ENCODE measurements at regions not wholly inside any gene's neighbourhood (a gene's known extent, or its start where the extent isn't known, plus 50 kb on each side); places are given as distances from the start of the nearest gene placed in this dataset.

DNA sequence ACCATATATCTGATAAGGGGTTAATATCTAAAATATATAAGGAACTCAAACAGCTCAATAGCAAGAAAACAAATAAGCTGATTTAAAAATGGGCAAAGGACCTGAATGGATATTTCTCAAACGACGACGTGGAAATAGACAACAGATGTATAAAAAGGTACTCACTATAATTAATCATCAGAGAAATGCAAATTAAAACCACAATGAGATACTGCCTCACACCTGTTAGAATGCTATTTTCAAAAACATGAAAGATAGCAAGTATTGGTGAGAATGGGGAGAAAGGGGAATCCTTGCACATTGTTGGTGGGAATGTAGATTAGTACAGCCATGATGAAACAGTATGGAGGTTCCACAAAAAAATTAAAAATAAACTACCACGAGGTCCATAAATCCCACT, 163.2 kb downstream of the DKK1 start:
- no CpG with 5 or more reads among the region's 4 CpGs for WGBS (ENCODE audit: insufficient coverage)
- no peaks in the 10 kb centered on the region for H3K27me3 ChIP-seq (ENCODE audit: control insufficient read depth, insufficient read depth, low read length)

DNA sequence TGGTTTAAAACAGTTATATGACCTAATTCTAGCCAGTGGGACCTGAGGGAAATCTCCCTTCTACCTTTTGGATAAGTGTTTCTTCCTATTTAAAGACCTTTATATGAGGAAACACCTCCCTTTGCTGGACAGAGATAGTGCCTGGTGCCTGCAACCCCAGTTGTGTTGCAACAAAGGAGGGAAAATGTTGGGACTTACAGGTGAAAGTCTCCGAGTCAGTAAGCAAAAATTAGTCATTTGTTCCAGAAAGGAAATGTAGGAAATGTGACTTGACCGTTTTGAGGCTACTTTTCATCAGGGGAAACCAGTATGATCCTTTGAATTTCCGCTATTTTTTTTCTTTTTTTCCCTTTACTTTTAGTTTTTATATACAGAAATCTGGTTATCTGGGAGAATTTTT, 165.5 kb downstream of the DKK1 start:
- H3K27ac ChIP-seq (ENCODE audit: low read length) = no peak overlapping the region
- DNase-seq (no peak), ATAC-seq (no peak)
- no peaks in the 10 kb centered on the region for H3K36me3 ChIP-seq (ENCODE audit: control insufficient read depth, insufficient read depth, low read length)
- no peaks in the 10 kb centered on the region for H3K36me3 Mint-ChIP-seq
- H3K4me3 ChIP-seq (ENCODE audit: low read length) = no peak overlapping the region
- intact Hi-C loops (cut with micrococcal nuclease) = no loop called here
- H3K4me3 Mint-ChIP-seq = no peak overlapping the region
- no peaks in the 10 kb centered on the region for H3K9me3 Mint-ChIP-seq
- TF ChIP-seq, protein P1, sequence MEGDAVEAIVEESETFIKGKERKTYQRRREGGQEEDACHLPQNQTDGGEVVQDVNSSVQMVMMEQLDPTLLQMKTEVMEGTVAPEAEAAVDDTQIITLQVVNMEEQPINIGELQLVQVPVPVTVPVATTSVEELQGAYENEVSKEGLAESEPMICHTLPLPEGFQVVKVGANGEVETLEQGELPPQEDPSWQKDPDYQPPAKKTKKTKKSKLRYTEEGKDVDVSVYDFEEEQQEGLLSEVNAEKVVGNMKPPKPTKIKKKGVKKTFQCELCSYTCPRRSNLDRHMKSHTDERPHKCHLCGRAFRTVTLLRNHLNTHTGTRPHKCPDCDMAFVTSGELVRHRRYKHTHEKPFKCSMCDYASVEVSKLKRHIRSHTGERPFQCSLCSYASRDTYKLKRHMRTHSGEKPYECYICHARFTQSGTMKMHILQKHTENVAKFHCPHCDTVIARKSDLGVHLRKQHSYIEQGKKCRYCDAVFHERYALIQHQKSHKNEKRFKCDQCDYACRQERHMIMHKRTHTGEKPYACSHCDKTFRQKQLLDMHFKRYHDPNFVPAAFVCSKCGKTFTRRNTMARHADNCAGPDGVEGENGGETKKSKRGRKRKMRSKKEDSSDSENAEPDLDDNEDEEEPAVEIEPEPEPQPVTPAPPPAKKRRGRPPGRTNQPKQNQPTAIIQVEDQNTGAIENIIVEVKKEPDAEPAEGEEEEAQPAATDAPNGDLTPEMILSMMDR (IDR thresholded peaks at IDR 0.05) = no peak
- WGBS (ENCODE audit: insufficient coverage) = 76% methylated on average over 2 of the region's 3 CpGs
- no peak overlapping the region for H3K27ac Mint-ChIP-seq
- H3K27me3 Mint-ChIP-seq (ENCODE audit: low read depth in 2 of 2) = peaks cover 5 to 9% of the 10 kb centered on the region in 2 donors
- H3K4me1 ChIP-seq (ENCODE audit: control insufficient read depth, insufficient read depth, low read length) = no peaks in the 10 kb centered on the region
- H3K4me1 Mint-ChIP-seq = no peaks in the 10 kb centered on the region
- H3K27me3 ChIP-seq (ENCODE audit: control insufficient read depth, insufficient read depth, low read length) = no peaks in the 10 kb centered on the region
- H3K9me3 ChIP-seq (ENCODE audit: control insufficient read depth, insufficient read depth, low read length) = no peaks in the 10 kb centered on the region

More for the DNA sequence above, 163.2 kb downstream of the DKK1 start:
- Mint-ChIP-seq H3K36me3 (no peaks in the 10 kb centered on the region), H3K27ac (no peak overlapping the region), H3K9me3 (peaks cover 0 to 2% of the 10 kb centered on the region in 2 donors), H3K4me3 (no peak overlapping the region), H3K27me3 (ENCODE audit: low read depth in 2 of 2) (peaks cover 7 to 9% of the 10 kb centered on the region in 2 donors), H3K4me1 (no peaks in the 10 kb centered on the region)
- intact Hi-C loops (cut with micrococcal nuclease) = no loop called here
- DNase-seq (no peak), ATAC-seq (no peak)
- Histone ChIP-seq H3K27ac (ENCODE audit: low read length) (no peak overlapping the region), H3K9me3 (ENCODE audit: control insufficient read depth, insufficient read depth, low read length) (no peaks in the 10 kb centered on the region), H3K4me1 (ENCODE audit: control insufficient read depth, insufficient read depth, low read length) (no peaks in the 10 kb centered on the region), H3K4me3 (ENCODE audit: low read length) (no peak overlapping the region), H3K36me3 (ENCODE audit: control insufficient read depth, insufficient read depth, low read length) (no peaks in the 10 kb centered on the region)
- TF ChIP-seq, protein P1 (IDR thresholded peaks at IDR 0.05) = no peak

DNA sequence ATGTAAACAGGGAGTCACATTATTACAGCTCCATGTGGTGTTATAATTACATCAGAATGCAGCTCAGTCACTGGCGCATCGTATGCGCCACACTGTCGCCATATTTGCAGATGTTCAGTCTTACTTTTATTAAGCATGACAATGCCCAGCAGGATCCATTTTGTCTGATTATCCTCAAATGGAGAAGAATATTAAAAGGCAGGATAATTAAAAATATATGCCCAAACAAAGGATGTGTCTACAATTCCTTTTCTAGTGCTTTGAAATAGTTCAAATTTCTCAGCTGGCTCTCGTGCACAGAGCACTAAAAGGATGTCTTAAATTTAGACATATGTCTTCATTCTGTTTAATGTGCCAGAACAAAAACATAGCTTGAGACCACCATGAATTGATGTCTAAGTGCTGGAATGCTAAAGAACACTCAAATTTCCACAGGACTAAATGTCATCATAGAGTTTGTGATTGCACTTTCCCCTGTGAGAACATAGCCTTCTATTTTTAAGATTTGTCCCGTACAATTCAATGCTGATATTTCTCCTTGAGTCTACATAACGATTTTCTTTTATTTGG, 168.0 kb downstream of the DKK1 start:
- H3K9me3 Mint-ChIP-seq = no peaks in the 10 kb centered on the region
- H3K36me3 Mint-ChIP-seq = no peaks in the 10 kb centered on the region
- peaks cover 0 to 1% of the 10 kb centered on the region in 2 donors for H3K27me3 Mint-ChIP-seq (ENCODE audit: low read depth in 2 of 2)
- no peak overlapping the region for H3K4me3 Mint-ChIP-seq
- H3K27ac ChIP-seq (ENCODE audit: low read length) = no peak overlapping the region
- no peaks in the 10 kb centered on the region for H3K4me1 ChIP-seq (ENCODE audit: control insufficient read depth, insufficient read depth, low read length)
- no peaks in the 10 kb centered on the region for H3K4me1 Mint-ChIP-seq
- no peaks in the 10 kb centered on the region for H3K27me3 ChIP-seq (ENCODE audit: control insufficient read depth, insufficient read depth, low read length)
- DNase-seq = no peak
- no peak overlapping the region for H3K27ac Mint-ChIP-seq
- H3K4me3 ChIP-seq (ENCODE audit: low read length) = no peak overlapping the region
- no peaks in the 10 kb centered on the region for H3K9me3 ChIP-seq (ENCODE audit: control insufficient read depth, insufficient read depth, low read length)
- no peaks in the 10 kb centered on the region for H3K36me3 ChIP-seq (ENCODE audit: control insufficient read depth, insufficient read depth, low read length)
- intact Hi-C loops (cut with micrococcal nuclease) = no loop called here
- ATAC-seq = no peak
- WGBS (ENCODE audit: insufficient coverage) = 91% methylated on average over 5 of the region's 7 CpGs
- TF ChIP-seq, protein P1 (IDR thresholded peaks at IDR 0.05) = no peak

DNA sequence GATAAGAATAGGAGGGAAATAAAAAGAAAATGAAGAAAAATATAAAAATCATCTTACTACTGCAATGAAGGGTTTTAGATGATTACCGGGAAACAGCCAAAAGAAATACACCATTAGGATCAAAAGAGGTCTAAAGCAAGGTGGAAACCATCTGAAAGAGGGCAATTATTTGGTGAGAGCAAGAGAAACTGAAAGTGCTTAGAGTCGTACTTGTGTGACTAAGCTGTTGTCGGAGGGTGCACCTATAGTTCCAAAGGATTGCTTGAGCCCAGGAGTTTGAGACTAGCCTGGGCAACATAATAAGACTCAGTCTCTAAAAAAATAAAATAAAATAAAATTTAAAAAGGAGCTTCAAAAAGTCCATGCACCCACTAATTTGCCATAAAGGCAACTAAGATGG, 169.5 kb downstream of the DKK1 start:
- WGBS (ENCODE audit: insufficient coverage) = 87% methylated on average over 3 of the region's 3 CpGs
- Mint-ChIP-seq H3K9me3 (no peaks in the 10 kb centered on the region), H3K4me3 (peak overlapping the region; percentile 0), H3K4me1 (no peaks in the 10 kb centered on the region), H3K36me3 (no peaks in the 10 kb centered on the region), H3K27ac (no peak overlapping the region), H3K27me3 (ENCODE audit: low read depth in 2 of 2) (no peaks in the 10 kb centered on the region)
- no peak overlapping the region for H3K4me3 ChIP-seq (ENCODE audit: low read length)
- no peaks in the 10 kb centered on the region for H3K4me1 ChIP-seq (ENCODE audit: control insufficient read depth, insufficient read depth, low read length)
- TF ChIP-seq, protein P1 (IDR thresholded peaks at IDR 0.05) = no peak
- H3K27ac ChIP-seq (ENCODE audit: low read length) = no peak overlapping the region
- no peaks in the 10 kb centered on the region for H3K36me3 ChIP-seq (ENCODE audit: control insufficient read depth, insufficient read depth, low read length)
- intact Hi-C loops (cut with micrococcal nuclease) = no loop called here
- H3K9me3 ChIP-seq (ENCODE audit: control insufficient read depth, insufficient read depth, low read length) = no peaks in the 10 kb centered on the region
- ATAC-seq = no peak
- DNase-seq = no peak
- H3K27me3 ChIP-seq (ENCODE audit: control insufficient read depth, insufficient read depth, low read length) = no peaks in the 10 kb centered on the region

Measured in natural killer cell (primary cell).